ENCODE measurements at regions not wholly inside any gene's neighbourhood (a gene's known extent, or its start where the extent isn't known, plus 50 kb on each side); places are given as distances from the start of the nearest gene placed in this dataset.

GRCh38 chr9:108698231-108698630 is 157.6 kb downstream of the ACTL7B start:
- no peak for DNase-seq
- H3K27ac Mint-ChIP-seq (ENCODE audit: unreplicated experiment) = no peak overlapping the region
- TF ChIP-seq CTCF (IDR thresholded peaks at IDR 0.05; ENCODE audit: unreplicated experiment) = no peak
- H3K4me1 Mint-ChIP-seq (ENCODE audit: low read depth, unreplicated experiment) = no peaks in the 10 kb centered on the region
- no peaks in the 10 kb centered on the region for H3K27me3 Mint-ChIP-seq (ENCODE audit: unreplicated experiment)
- CTCF ChIA-PET = no interaction called here
- peaks cover 4% of the 10 kb centered on the region for H3K36me3 Mint-ChIP-seq (ENCODE audit: insufficient read depth, unreplicated experiment)
- no TSS peak for BruUV-seq (replicated peaks)
- intact Hi-C loops (cut with micrococcal nuclease; ENCODE audit: unreplicated experiment) = no loop called here
- H3K4me3 Mint-ChIP-seq (ENCODE audit: low read depth, unreplicated experiment) = no peak overlapping the region
- peaks cover 6% of the 10 kb centered on the region for H3K9me3 Mint-ChIP-seq (ENCODE audit: low read depth, unreplicated experiment)

- H3K4me3 Mint-ChIP-seq (ENCODE audit: low read depth, unreplicated experiment) = no peak overlapping the region
- intact Hi-C loops (cut with micrococcal nuclease; ENCODE audit: unreplicated experiment) = no loop called here
- BruUV-seq (replicated peaks) = no TSS peak
- no peak for DNase-seq
- CTCF ChIA-PET = no interaction called here
- no peak for TF ChIP-seq CTCF (IDR thresholded peaks at IDR 0.05; ENCODE audit: unreplicated experiment)
- peaks cover 4% of the 10 kb centered on the region for H3K36me3 Mint-ChIP-seq (ENCODE audit: insufficient read depth, unreplicated experiment)
- H3K27ac Mint-ChIP-seq (ENCODE audit: unreplicated experiment) = no peak overlapping the region
- H3K9me3 Mint-ChIP-seq (ENCODE audit: low read depth, unreplicated experiment) = peaks cover 6% of the 10 kb centered on the region
- H3K4me1 Mint-ChIP-seq (ENCODE audit: low read depth, unreplicated experiment) = peaks cover 7% of the 10 kb centered on the region
- H3K27me3 Mint-ChIP-seq (ENCODE audit: unreplicated experiment) = no peaks in the 10 kb centered on the region
Observed at GRCh38 chr9:108696156-108696555, 159.6 kb downstream of the ACTL7B start.

- CTCF ChIA-PET = interaction anchor here (0.7 kb wide), 2 partner anchors 10 to 1343 kb away, joined by 3 read pairs; no protein-coding TSS in a partner anchor
- Mint-ChIP-seq H3K4me1 (ENCODE audit: low read depth, unreplicated experiment) (peaks cover 9% of the 10 kb centered on the region), H3K27ac (ENCODE audit: unreplicated experiment) (no peak overlapping the region), H3K9me3 (ENCODE audit: low read depth, unreplicated experiment) (peaks cover 6% of the 10 kb centered on the region), H3K36me3 (ENCODE audit: insufficient read depth, unreplicated experiment) (peaks cover 4% of the 10 kb centered on the region), H3K27me3 (ENCODE audit: unreplicated experiment) (no peaks in the 10 kb centered on the region), H3K4me3 (ENCODE audit: low read depth, unreplicated experiment) (no peak overlapping the region)
- BruUV-seq (replicated peaks) = no TSS peak
- TF ChIP-seq CTCF (IDR thresholded peaks at IDR 0.05; ENCODE audit: unreplicated experiment) = no peak
- no peak for DNase-seq
- intact Hi-C loops (cut with micrococcal nuclease; ENCODE audit: unreplicated experiment) = no loop called here
Observed at GRCh38 chr9:108694170-108694569, 161.6 kb downstream of the ACTL7B start.

GRCh38 chr9:108691614-108692013 is 164.2 kb downstream of the ACTL7B start:
- Mint-ChIP-seq H3K4me3 (ENCODE audit: low read depth, unreplicated experiment) (no peak overlapping the region), H3K4me1 (ENCODE audit: low read depth, unreplicated experiment) (peaks cover 9% of the 10 kb centered on the region), H3K36me3 (ENCODE audit: insufficient read depth, unreplicated experiment) (peaks cover 4% of the 10 kb centered on the region), H3K27me3 (ENCODE audit: unreplicated experiment) (no peaks in the 10 kb centered on the region), H3K27ac (ENCODE audit: unreplicated experiment) (peak overlapping the region; percentile 64), H3K9me3 (ENCODE audit: low read depth, unreplicated experiment) (peaks cover 6% of the 10 kb centered on the region)
- intact Hi-C loops (cut with micrococcal nuclease; ENCODE audit: unreplicated experiment) = no loop called here
- BruUV-seq (replicated peaks) = no TSS peak
- peak; percentile 70 for DNase-seq
- TF ChIP-seq CTCF (IDR thresholded peaks at IDR 0.05; ENCODE audit: unreplicated experiment) = no peak
- CTCF ChIA-PET = no interaction called here
